ENCODE measurements at regions not wholly inside any gene's neighbourhood (a gene's known extent, or its start where the extent isn't known, plus 50 kb on each side); places are given as distances from the start of the nearest gene placed in this dataset.

DNA sequence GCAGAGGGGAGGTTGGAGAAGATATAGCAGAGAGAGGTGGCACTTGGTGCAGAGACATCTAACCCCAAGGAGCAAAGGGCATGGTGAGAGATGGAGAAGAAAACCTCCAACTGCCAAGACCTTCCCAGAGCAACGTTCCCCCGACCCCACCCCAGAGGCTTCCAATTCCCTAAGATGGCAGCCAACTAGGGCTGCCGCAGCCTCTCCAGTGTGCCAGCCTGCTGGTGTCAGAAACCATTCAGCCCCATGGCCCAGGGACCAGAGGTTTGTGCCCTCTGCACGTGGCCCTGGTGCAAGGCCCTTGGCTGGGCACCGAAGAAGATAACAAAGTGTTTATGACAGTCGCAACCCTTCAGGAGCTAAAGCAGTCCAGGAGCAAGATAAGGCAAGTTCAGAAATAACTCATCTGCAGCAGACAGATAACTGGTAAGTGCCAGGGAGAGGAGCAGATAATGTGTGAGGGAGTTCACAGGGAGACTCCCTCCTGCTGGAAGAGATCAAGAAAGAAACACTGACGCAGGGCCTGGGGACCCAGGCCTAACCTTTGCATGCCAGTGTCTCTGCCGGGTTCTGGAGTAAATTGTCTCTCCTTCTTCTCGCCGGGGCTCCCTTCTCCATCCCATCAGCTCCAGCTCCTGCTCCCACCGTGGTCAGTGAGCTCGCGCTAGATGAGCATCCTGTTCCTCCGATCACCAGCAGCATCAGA is 66.1 kb upstream of the ID2 start:
- H3K27me3 Mint-ChIP-seq (ENCODE audit: low read depth): peaks cover 15% of the 10 kb centered on the region
- TF ChIP-seq, protein P1, sequence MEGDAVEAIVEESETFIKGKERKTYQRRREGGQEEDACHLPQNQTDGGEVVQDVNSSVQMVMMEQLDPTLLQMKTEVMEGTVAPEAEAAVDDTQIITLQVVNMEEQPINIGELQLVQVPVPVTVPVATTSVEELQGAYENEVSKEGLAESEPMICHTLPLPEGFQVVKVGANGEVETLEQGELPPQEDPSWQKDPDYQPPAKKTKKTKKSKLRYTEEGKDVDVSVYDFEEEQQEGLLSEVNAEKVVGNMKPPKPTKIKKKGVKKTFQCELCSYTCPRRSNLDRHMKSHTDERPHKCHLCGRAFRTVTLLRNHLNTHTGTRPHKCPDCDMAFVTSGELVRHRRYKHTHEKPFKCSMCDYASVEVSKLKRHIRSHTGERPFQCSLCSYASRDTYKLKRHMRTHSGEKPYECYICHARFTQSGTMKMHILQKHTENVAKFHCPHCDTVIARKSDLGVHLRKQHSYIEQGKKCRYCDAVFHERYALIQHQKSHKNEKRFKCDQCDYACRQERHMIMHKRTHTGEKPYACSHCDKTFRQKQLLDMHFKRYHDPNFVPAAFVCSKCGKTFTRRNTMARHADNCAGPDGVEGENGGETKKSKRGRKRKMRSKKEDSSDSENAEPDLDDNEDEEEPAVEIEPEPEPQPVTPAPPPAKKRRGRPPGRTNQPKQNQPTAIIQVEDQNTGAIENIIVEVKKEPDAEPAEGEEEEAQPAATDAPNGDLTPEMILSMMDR (conservative IDR thresholded peaks at IDR 0.05): no peak
- WGBS (ENCODE audit: extremely low coverage, insufficient read length, low lambda C conversion rate): no CpG with 5 or more reads among the region's 14 CpGs
- Histone ChIP-seq H2AK5ac (ENCODE audit: insufficient read length, low read length) (no peak overlapping the region), H2BK120ac (ENCODE audit: low read depth, low read length, poor library complexity, severe bottlenecking) (no peak overlapping the region), H3K23me2 (ENCODE audit: insufficient read length, low read depth, low read length, poor library complexity, severe bottlenecking) (no peaks in the 10 kb centered on the region), H3K23ac (ENCODE audit: insufficient read length, low read depth, low read length) (no peak overlapping the region), H3K79me2 (ENCODE audit: insufficient read depth, low read length) (no peaks in the 10 kb centered on the region), H2AFZ (ENCODE audit: low read length) (no peak overlapping the region), H3T11ph (ENCODE audit: low read length) (no peak overlapping the region), H3K27me3 (ENCODE audit: insufficient read depth, low read length) (no peaks in the 10 kb centered on the region), H4K5ac (ENCODE audit: insufficient read length, low read depth, low read length) (no peak overlapping the region), H3K79me1 (ENCODE audit: insufficient read depth, low read depth, low read length, poor library complexity, severe bottlenecking) (no peaks in the 10 kb centered on the region), H3K56ac (ENCODE audit: insufficient read length, low read depth, low read length) (no peak overlapping the region), H2BK12ac (ENCODE audit: insufficient read length, low read depth, low read length) (no peak overlapping the region), H3K4me1 (ENCODE audit: insufficient read depth, low read length) (no peaks in the 10 kb centered on the region), H3K4ac (ENCODE audit: low read depth, low read length) (no peak overlapping the region), H3K9me3 (ENCODE audit: control insufficient read depth, low read depth, low read length) (no peaks in the 10 kb centered on the region), H3K18ac (ENCODE audit: insufficient read length, low read depth, low read length) (no peak overlapping the region), H4K91ac (ENCODE audit: insufficient read length, low read depth, low read length) (no peak overlapping the region), H3K9ac (ENCODE audit: extremely low read depth, insufficient read length, low read length) (no peak overlapping the region), H3K27ac (ENCODE audit: insufficient read length, low read depth, low read length) (no peak overlapping the region), H4K20me1 (ENCODE audit: control insufficient read depth, insufficient read depth, insufficient read length) (no peaks in the 10 kb centered on the region), H4K8ac (replicated peaks; ENCODE audit: insufficient read length, low read depth, low read length) (no peak overlapping the region), H2BK5ac (ENCODE audit: insufficient read length, low read length) (no peak overlapping the region), H3K4me2 (ENCODE audit: insufficient read depth, insufficient read length, low read length) (no peak overlapping the region), H3K14ac (ENCODE audit: insufficient read depth, low read length) (no peak overlapping the region; the same call in 1 of the 2 replicates), H2BK20ac (ENCODE audit: low read depth, low read length, poor library complexity, severe bottlenecking) (no peak overlapping the region), H2BK15ac (ENCODE audit: low read depth, low read length) (no peak overlapping the region)
- H3K4me1 Mint-ChIP-seq: no peaks in the 10 kb centered on the region; a peak in 1 of 4 replicates
- H3K27ac Mint-ChIP-seq: no peak overlapping the region; a peak in 1 of 7 replicates
- DNase-seq: no peak
- no peak overlapping the region for H3K4me3 Mint-ChIP-seq
- H3K9me3 Mint-ChIP-seq: peaks cover 1 to 4% of the 10 kb centered on the region in 2 experiments; a peak in 4 of 5 replicates
- H3K36me3 Mint-ChIP-seq (ENCODE audit: insufficient read depth in 1 of 3, low read depth in 3 of 3): peaks cover 0 to 4% (median 3%) of the 10 kb centered on the region in 3 experiments; a peak in 5 of 7 replicates

Data from H9 (cell line).